CD14-positive monocyte (primary cell): ENCODE measurements at regions not wholly inside any gene's neighbourhood (a gene's known extent, or its start where the extent isn't known, plus 50 kb on each side); places are given as distances from the start of the nearest gene placed in this dataset.

ENCODE experiments used
- DNase-seq, 3 donors: peaks; one replicate each; pipeline ENCODE4 v3.0.0-alpha.2; 2011 to 2022
- H2AFZ ChIP-seq: 2 replicates; pipeline ENCODE4 v1.6.0; 2012; ENCODE audit warnings: mild to moderate bottlenecking, low read depth, low read length, inconsistent platforms; ENCODE audit not compliant: insufficient read depth, poor library complexity, severe bottlenecking
- H3K27ac ChIP-seq, 2 donors: 1 replicate in 1 of 2; 2 replicates in 1 of 2; pipeline ENCODE4 v1.5.1; 2012 to 2013; ENCODE audit warnings: low read length in 2 of 2, control low read depth in 1 of 2, inconsistent platforms in 1 of 2, low read depth in 1 of 2, mild to moderate bottlenecking in 1 of 2
- H3K27me3 ChIP-seq, 2 donors: one replicate each; pipeline versions ENCODE4 v1.6.0 to v1.6.1; 2011 to 2013; ENCODE audit warnings: low read length in 2 of 2; ENCODE audit not compliant: control insufficient read depth in 2 of 2, insufficient read depth in 2 of 2
- H3K36me3 ChIP-seq, 2 donors: replicated peaks in 1 of 2; 1 replicate in 1 of 2; 2 replicates in 1 of 2; pipeline versions ENCODE4 v1.5.1 to v1.6.1; 2012 to 2013; ENCODE audit warnings: low read length in 2 of 2, control low read depth in 1 of 2, inconsistent platforms in 1 of 2, mild to moderate bottlenecking in 1 of 2; ENCODE audit not compliant: insufficient read depth in 2 of 2, control insufficient read depth in 1 of 2
- H3K4me1 ChIP-seq, 2 donors: 1 replicate in 1 of 2; 2 replicates in 1 of 2; pipeline versions ENCODE4 v1.5.1 to v1.6.1; 2012 to 2013; ENCODE audit warnings: low read length in 2 of 2, control low read depth in 1 of 2, inconsistent platforms in 1 of 2, mild to moderate bottlenecking in 1 of 2, moderate library complexity in 1 of 2; ENCODE audit not compliant: insufficient read depth in 2 of 2, control insufficient read depth in 1 of 2
- H3K4me2 ChIP-seq: replicated peaks from 2 replicates; pipeline ENCODE3; 2012; ENCODE audit warnings: low read length, moderate library complexity, mild to moderate bottlenecking; ENCODE audit not compliant: poor library complexity, severe bottlenecking; ENCODE audit errors: extremely low read depth
- H3K4me3 ChIP-seq, 3 experiments: fragments of 200-600 bp in 1 of 3; sonication (generic) in 1 of 3; replicated peaks in 1 of 3; 1 replicate in 2 of 3; 2 replicates in 1 of 3; pipeline ENCODE4 v1.5.1; 2011 to 2013; ENCODE audit warnings: low read length in 3 of 3, mild to moderate bottlenecking in 3 of 3, control low read depth in 2 of 3, low read depth in 2 of 3, inconsistent platforms in 1 of 3, moderate library complexity in 1 of 3
- H3K79me2 ChIP-seq: 2 replicates; pipeline ENCODE4 v1.6.0; 2012; ENCODE audit warnings: mild to moderate bottlenecking, control low read depth, inconsistent platforms, low read length, moderate library complexity; ENCODE audit not compliant: insufficient read depth
- H3K9ac ChIP-seq: 2 replicates; pipeline ENCODE4 v1.6.0; 2017; ENCODE audit warnings: low read length, mild to moderate bottlenecking; ENCODE audit not compliant: insufficient read depth, poor library complexity, severe bottlenecking
- H3K9me3 ChIP-seq, 2 donors: replicated peaks in 1 of 2; 1 replicate in 1 of 2; 2 replicates in 1 of 2; pipeline versions ENCODE4 v1.5.1 to v1.6.1; 2012 to 2013; ENCODE audit warnings: low read length in 2 of 2, control low read depth in 1 of 2; ENCODE audit not compliant: control insufficient read depth in 1 of 2, insufficient read depth in 1 of 2
- H4K20me1 ChIP-seq: 2 replicates; pipeline ENCODE4 v1.6.0; 2012; ENCODE audit warnings: mild to moderate bottlenecking, low read length, control low read depth, moderate library complexity; ENCODE audit not compliant: insufficient read depth
- H3K27ac Mint-ChIP-seq, 7 donors: one replicate each; pipeline ENCODE4 v1.8.0; 2020; ENCODE audit warnings: mild to moderate bottlenecking in 7 of 7, mixed read lengths in 7 of 7, moderate library complexity in 6 of 7, inconsistent platforms in 2 of 7
- H3K27me3 Mint-ChIP-seq, 3 donors: one replicate each; pipeline ENCODE4 v1.8.0; 2021 to 2022; ENCODE audit warnings: low read depth in 3 of 3, mild to moderate bottlenecking in 3 of 3, mixed read lengths in 3 of 3, moderate library complexity in 3 of 3, inconsistent platforms in 1 of 3
- H3K36me3 Mint-ChIP-seq, 2 donors: one replicate each; pipeline ENCODE4 v1.8.0; 2020; ENCODE audit warnings: mixed read lengths in 2 of 2, inconsistent platforms in 1 of 2, mild to moderate bottlenecking in 1 of 2
- H3K4me1 Mint-ChIP-seq: one replicate; pipeline ENCODE4 v1.8.0; 2020; ENCODE audit warnings: mild to moderate bottlenecking, mixed read lengths
- H3K4me3 Mint-ChIP-seq, 2 donors: one replicate each; pipeline ENCODE4 v1.8.0; 2020; ENCODE audit warnings: mild to moderate bottlenecking in 2 of 2, mixed read lengths in 2 of 2, moderate library complexity in 1 of 2
- H3K9me3 Mint-ChIP-seq, 7 donors: one replicate each; pipeline ENCODE4 v1.8.0; 2020 to 2022; ENCODE audit warnings: mixed read lengths in 7 of 7, mild to moderate bottlenecking in 6 of 7, moderate library complexity in 6 of 7, inconsistent platforms in 2 of 7
- CTCF ChIP-seq: fragments of 200-600 bp; IDR thresholded peaks from one replicate; pipeline ENCODE4 v1.8.0; 2022; ENCODE audit warnings: antibody characterized with exemption, mild to moderate bottlenecking
- WGBS: methylation state at CpG from one replicate; pipeline ENCODE4 v1.1.5; 2013; ENCODE audit warnings: missing lambda C conversion rate; ENCODE audit not compliant: insufficient coverage; 5-methylcytosine and 5-hydroxymethylcytosine counted together
- intact Hi-C, 2 donors: fragments of 100-400 bp; cut with micrococcal nuclease; formaldehyde crosslinking; loops; one replicate each; pipeline versions ENCODE4 v1.15.0 to v1.15.1; 2023

GRCh38 chr6:126551832-126552231 lies 211.9 kb downstream of the CENPW start:
- Mint-ChIP-seq H3K4me3 (no peak overlapping the region), H3K4me1 (no peaks in the 10 kb centered on the region)
- TF ChIP-seq CTCF: no peak

GRCh38 chr6:126553854-126554253 lies 213.9 kb downstream of the CENPW start:
- Histone ChIP-seq H3K27me3 (no peaks in the 10 kb centered on the region), H3K36me3 (no peaks in the 10 kb centered on the region), H2AFZ (no peak overlapping the region), H3K4me1 (no peaks in the 10 kb centered on the region), H3K79me2 (no peaks in the 10 kb centered on the region), H3K9me3 (peaks cover 2 to 4% of the 10 kb centered on the region in 2 donors), H4K20me1 (no peaks in the 10 kb centered on the region), H3K4me3 (no peak overlapping the region), H3K9ac (no peak overlapping the region), H3K4me2 (no peak overlapping the region), H3K27ac (no peak overlapping the region)
- DNase-seq: no peak
- no peaks in the 10 kb centered on the region for H3K4me1 Mint-ChIP-seq
- intact Hi-C loops: no loop called here
- H3K27ac Mint-ChIP-seq: no peak overlapping the region
- H3K9me3 Mint-ChIP-seq: peaks cover 0 to 5% (median 2%) of the 10 kb centered on the region in 7 donors
- no peak for TF ChIP-seq CTCF
- H3K27me3 Mint-ChIP-seq: no peaks in the 10 kb centered on the region
- no peak overlapping the region for H3K4me3 Mint-ChIP-seq
- H3K36me3 Mint-ChIP-seq: no peaks in the 10 kb centered on the region
- WGBS: no CpG with 5 or more reads among the region's 1 CpG

More at GRCh38 chr6:126551832-126552231, 211.9 kb downstream of the CENPW start:
- no peak overlapping the region for H3K27ac ChIP-seq
- no peak overlapping the region for H3K27ac Mint-ChIP-seq
- no peaks in the 10 kb centered on the region for H3K27me3 Mint-ChIP-seq
- no peak overlapping the region for H2AFZ ChIP-seq
- WGBS: no CpG with 5 or more reads among the region's 1 CpG
- no peak for DNase-seq
- H3K9me3 ChIP-seq: no peaks in the 10 kb centered on the region
- no peaks in the 10 kb centered on the region for H3K4me1 ChIP-seq
- H3K9ac ChIP-seq: no peak overlapping the region
- no peaks in the 10 kb centered on the region for H3K79me2 ChIP-seq
- intact Hi-C loops: no loop called here
- H3K36me3 Mint-ChIP-seq: no peaks in the 10 kb centered on the region
- no peaks in the 10 kb centered on the region for H3K36me3 ChIP-seq
- H3K4me3 ChIP-seq: no peak overlapping the region
- H4K20me1 ChIP-seq: no peaks in the 10 kb centered on the region
- no peaks in the 10 kb centered on the region for H3K27me3 ChIP-seq
- H3K4me2 ChIP-seq: no peak overlapping the region
- peaks cover 0 to 5% (median 2%) of the 10 kb centered on the region in 7 donors for H3K9me3 Mint-ChIP-seq
